ENCODE measurements at regions not wholly inside any gene's neighbourhood (a gene's known extent, or its start where the extent isn't known, plus 50 kb on each side); places are given as distances from the start of the nearest gene placed in this dataset.

GRCh38 chr13:85853901-85854663, 54.9 kb upstream of the SLITRK6 start:
- DNase-seq (ENCODE audit: insufficient read length, low spot score) (no peak), FAIRE-seq (no peak)
- TF ChIP-seq POLR2AphosphoS5 (IDR thresholded peaks at IDR 0.05; ENCODE audit: low read depth, low read length): no peak

GRCh38 chr13:85853161-85853894, 54.1 kb upstream of the SLITRK6 start:
- FAIRE-seq (no peak), DNase-seq (ENCODE audit: insufficient read length, low spot score) (no peak)
- TF ChIP-seq SPI1 (IDR thresholded peaks at IDR 0.05; ENCODE audit: low read depth, low read length) (no peak), POU2F2 (IDR thresholded peaks at IDR 0.05; ENCODE audit: low read depth, low read length) (no peak), TAF1 (IDR thresholded peaks at IDR 0.05; ENCODE audit: low read depth, low read length) (no peak), POLR2AphosphoS5 (IDR thresholded peaks at IDR 0.05; ENCODE audit: low read depth, low read length) (no peak), POLR2A (IDR thresholded peaks at IDR 0.05; ENCODE audit: low read depth, low read length) (no peak), PAX5 (IDR thresholded peaks at IDR 0.05; ENCODE audit: insufficient read depth, low read length, severe bottlenecking) (no peak)

Measured in GM12891 (cell line).